ENCODE measurements at regions not wholly inside any gene's neighbourhood (a gene's known extent, or its start where the extent isn't known, plus 50 kb on each side); places are given as distances from the start of the nearest gene placed in this dataset.

DNA sequence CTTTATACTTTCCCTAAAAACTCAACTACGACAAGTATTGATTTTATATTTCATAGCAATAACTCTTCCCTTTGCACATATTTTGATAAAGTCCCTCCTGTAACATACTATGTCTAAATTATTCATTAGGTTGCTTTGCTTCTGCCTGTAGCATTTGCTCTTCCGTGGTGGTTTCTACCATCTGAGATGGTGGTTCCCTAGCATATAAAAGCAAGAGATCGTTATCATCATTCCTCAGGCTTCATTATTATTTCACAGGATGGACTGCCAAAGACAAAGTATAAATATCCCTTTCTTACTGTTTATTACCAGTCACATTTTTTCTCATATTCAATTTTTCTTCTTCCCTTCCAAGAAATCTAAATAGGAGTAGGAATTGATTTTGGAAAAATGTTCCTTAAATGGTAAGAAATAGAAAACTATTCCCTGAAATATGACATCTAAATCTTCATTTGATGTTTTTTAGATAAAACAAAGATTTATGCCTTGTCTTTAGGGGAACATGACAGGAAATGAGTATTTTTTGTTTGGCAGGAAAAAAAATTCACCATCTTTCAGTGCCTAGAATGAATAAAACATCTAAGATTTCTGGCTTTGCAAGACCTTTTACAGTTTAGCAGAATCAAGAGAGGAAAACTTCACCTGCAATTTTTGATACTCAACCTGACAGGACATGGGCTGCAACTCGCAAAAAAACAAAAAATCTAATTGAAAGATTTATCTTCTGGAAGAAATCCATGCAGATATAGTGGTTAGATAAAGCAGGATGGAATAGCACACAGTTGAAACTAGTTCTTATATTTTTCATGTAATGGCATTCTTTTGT is 340.0 kb downstream of the SPRY2 start:
- TF ChIP-seq, protein P1, sequence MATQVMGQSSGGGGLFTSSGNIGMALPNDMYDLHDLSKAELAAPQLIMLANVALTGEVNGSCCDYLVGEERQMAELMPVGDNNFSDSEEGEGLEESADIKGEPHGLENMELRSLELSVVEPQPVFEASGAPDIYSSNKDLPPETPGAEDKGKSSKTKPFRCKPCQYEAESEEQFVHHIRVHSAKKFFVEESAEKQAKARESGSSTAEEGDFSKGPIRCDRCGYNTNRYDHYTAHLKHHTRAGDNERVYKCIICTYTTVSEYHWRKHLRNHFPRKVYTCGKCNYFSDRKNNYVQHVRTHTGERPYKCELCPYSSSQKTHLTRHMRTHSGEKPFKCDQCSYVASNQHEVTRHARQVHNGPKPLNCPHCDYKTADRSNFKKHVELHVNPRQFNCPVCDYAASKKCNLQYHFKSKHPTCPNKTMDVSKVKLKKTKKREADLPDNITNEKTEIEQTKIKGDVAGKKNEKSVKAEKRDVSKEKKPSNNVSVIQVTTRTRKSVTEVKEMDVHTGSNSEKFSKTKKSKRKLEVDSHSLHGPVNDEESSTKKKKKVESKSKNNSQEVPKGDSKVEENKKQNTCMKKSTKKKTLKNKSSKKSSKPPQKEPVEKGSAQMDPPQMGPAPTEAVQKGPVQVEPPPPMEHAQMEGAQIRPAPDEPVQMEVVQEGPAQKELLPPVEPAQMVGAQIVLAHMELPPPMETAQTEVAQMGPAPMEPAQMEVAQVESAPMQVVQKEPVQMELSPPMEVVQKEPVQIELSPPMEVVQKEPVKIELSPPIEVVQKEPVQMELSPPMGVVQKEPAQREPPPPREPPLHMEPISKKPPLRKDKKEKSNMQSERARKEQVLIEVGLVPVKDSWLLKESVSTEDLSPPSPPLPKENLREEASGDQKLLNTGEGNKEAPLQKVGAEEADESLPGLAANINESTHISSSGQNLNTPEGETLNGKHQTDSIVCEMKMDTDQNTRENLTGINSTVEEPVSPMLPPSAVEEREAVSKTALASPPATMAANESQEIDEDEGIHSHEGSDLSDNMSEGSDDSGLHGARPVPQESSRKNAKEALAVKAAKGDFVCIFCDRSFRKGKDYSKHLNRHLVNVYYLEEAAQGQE (IDR thresholded peaks at IDR 0.05; ENCODE audit: insufficient read depth in 1 of 2, low read depth in 2 of 2, low read length in 2 of 2), result no peak
- TF ChIP-seq FOXP2 (optimal IDR thresholded peaks at IDR 0.05; ENCODE audit: borderline replicate concordance, extremely low read depth, extremely low read length, insufficient read depth) (no peak), TAF1 (IDR thresholded peaks at IDR 0.05; ENCODE audit: borderline replicate concordance, insufficient read depth, low read length) (no peak), SIN3A (IDR thresholded peaks at IDR 0.05; ENCODE audit: borderline replicate concordance, insufficient read depth, low read length) (no peak), POLR2AphosphoS5 (IDR thresholded peaks at IDR 0.05; ENCODE audit: low read depth, low read length) (no peak)

DNA sequence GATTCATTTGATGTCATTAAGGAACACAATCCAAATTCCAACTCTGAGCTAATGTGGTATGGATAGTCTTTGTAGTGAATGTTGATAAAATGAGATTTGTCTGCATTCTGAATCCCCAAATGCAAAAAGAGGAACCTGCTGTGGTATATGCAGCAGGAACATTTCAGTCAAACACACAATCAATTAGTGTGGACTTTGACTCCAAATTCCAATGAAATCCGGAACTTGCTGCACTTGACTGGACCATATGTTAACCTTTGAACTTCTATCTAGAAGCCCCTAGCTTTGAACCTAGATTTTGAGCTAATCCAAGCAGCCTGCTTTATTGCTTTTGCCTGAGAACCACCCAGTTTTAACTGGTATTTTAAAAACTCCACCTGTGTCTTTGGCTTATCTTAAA is 341.3 kb downstream of the SPRY2 start:
- TF ChIP-seq FOXP2 (optimal IDR thresholded peaks at IDR 0.05; ENCODE audit: borderline replicate concordance, extremely low read depth, extremely low read length, insufficient read depth) (no peak), POLR2AphosphoS5 (IDR thresholded peaks at IDR 0.05; ENCODE audit: low read depth, low read length) (no peak), SIN3A (IDR thresholded peaks at IDR 0.05; ENCODE audit: borderline replicate concordance, insufficient read depth, low read length) (no peak), TAF1 (IDR thresholded peaks at IDR 0.05; ENCODE audit: borderline replicate concordance, insufficient read depth, low read length) (no peak)
- TF ChIP-seq, protein P1 (IDR thresholded peaks at IDR 0.05; ENCODE audit: insufficient read depth in 1 of 2, low read depth in 2 of 2, low read length in 2 of 2), result no peak

DNA sequence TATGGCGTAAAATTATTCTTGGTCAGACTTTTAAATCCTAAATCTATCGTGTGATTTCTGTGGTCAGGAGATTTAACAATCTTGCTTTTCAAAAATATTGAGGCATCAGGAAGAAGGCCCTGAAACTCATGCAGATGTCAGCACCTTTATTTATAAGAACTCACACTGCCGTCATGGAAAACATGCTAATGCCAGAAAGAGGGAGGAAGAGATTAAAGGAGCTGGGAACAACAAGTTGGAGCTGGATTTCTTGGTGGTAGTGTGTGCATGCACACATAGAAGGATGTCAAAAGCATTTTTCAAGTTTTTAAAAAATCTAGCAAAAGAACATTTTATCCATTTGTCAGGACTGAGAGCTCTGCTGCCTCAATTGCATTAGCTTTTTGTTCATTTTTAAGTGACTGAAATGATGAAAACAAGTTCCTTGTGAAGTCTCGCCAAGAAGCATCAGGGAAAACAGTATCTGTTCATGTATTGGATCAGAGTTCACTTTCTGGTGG is 342.5 kb downstream of the SPRY2 start:
- TF ChIP-seq, protein P1 (IDR thresholded peaks at IDR 0.05; ENCODE audit: insufficient read depth in 1 of 2, low read depth in 2 of 2, low read length in 2 of 2), result no peak
- TF ChIP-seq POLR2AphosphoS5 (IDR thresholded peaks at IDR 0.05; ENCODE audit: low read depth, low read length), result no peak
- no peak for TF ChIP-seq FOXP2 (optimal IDR thresholded peaks at IDR 0.05; ENCODE audit: borderline replicate concordance, extremely low read depth, extremely low read length, insufficient read depth)
- TF ChIP-seq TAF1 (IDR thresholded peaks at IDR 0.05; ENCODE audit: borderline replicate concordance, insufficient read depth, low read length), result no peak
- TF ChIP-seq SIN3A (IDR thresholded peaks at IDR 0.05; ENCODE audit: borderline replicate concordance, insufficient read depth, low read length), result no peak

DNA sequence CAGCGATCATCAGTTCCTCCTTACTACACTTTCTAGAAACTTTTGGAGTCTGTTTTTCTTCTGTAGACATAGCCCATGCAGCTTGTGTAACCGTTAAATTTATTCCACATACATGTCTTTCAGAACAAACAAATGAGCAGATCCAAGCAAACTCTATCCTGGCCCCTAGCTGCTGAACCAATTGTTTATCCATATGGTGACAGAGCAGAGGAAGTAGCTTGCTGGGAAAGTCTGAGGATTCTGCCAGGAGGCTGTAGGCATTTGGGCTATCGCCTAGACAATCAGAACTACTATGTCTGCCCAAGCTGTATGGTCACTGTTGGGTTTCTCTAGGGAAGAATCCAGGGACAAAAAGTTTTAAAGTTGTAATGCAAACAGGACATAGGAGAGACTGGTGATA is 343.7 kb downstream of the SPRY2 start:
- TF ChIP-seq SIN3A (IDR thresholded peaks at IDR 0.05; ENCODE audit: borderline replicate concordance, insufficient read depth, low read length) (no peak), TAF1 (IDR thresholded peaks at IDR 0.05; ENCODE audit: borderline replicate concordance, insufficient read depth, low read length) (no peak), FOXP2 (optimal IDR thresholded peaks at IDR 0.05; ENCODE audit: borderline replicate concordance, extremely low read depth, extremely low read length, insufficient read depth) (no peak), POLR2AphosphoS5 (IDR thresholded peaks at IDR 0.05; ENCODE audit: low read depth, low read length) (no peak)
- TF ChIP-seq, protein P1 (IDR thresholded peaks at IDR 0.05; ENCODE audit: insufficient read depth in 1 of 2, low read depth in 2 of 2, low read length in 2 of 2), result no peak

All from PFSK-1 (cell line).